Type B pancreatic cell (in vitro differentiated cells): ENCODE measurements at regions not wholly inside any gene's neighbourhood (a gene's known extent, or its start where the extent isn't known, plus 50 kb on each side); places are given as distances from the start of the nearest gene placed in this dataset.
A peak's percentile ranks its signal among the peaks of the same experiment; 100 is the strongest.

Source experiments
- DNase-seq: peaks from one replicate; pipeline ENCODE4 v3.0.0; 2021; ENCODE audit warnings: mixed read lengths; ENCODE audit not compliant: unreplicated experiment; ENCODE audit errors: extremely low spot score
- H3K27ac Mint-ChIP-seq: 2 replicates; pipeline ENCODE4 v1.8.0; 2021; ENCODE audit warnings: mild to moderate bottlenecking, mixed read lengths
- H3K27me3 Mint-ChIP-seq: 2 replicates; pipeline ENCODE4 v1.8.0; 2021; ENCODE audit warnings: mixed read lengths
- H3K36me3 Mint-ChIP-seq: 2 replicates; pipeline ENCODE4 v1.8.0; 2021; ENCODE audit warnings: mixed read lengths
- H3K4me1 Mint-ChIP-seq: one replicate; pipeline ENCODE4 v1.8.0; 2021; ENCODE audit warnings: mixed read lengths; ENCODE audit not compliant: unreplicated experiment
- H3K4me3 Mint-ChIP-seq: 2 replicates; pipeline ENCODE4 v1.8.0; 2021; ENCODE audit warnings: mild to moderate bottlenecking, mixed read lengths
- H3K9me3 Mint-ChIP-seq: 2 replicates; pipeline ENCODE4 v1.8.0; 2021; ENCODE audit warnings: mixed read lengths
- CTCF ChIP-seq: fragments of 200-600 bp; sonication (generic); conservative IDR thresholded peaks from 2 replicates; pipeline ENCODE4 v1.5.0; 2021; ENCODE audit warnings: antibody characterized with exemption, mild to moderate bottlenecking

DNA sequence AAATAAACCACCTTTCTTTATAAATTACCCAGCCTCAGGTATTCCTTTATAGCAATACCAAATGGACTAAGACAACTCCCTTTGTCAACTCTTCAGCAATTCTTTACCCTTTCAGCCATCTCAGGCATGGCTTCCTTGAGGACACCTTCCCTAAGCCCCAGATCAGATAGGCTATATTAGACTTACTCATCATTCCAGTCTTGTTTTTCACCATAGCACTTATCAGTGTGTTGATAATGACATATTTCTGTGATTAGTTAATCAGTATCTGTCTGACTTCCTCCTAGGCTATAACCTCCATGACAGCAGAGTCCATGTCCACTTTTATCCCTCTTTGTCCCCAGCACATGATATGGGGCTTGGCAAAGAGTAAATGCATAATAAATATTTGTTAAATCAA, 238.1 kb downstream of the ACTL7B start:
- peaks cover 26% of the 10 kb centered on the region for H3K27me3 Mint-ChIP-seq
- H3K36me3 Mint-ChIP-seq = no peaks in the 10 kb centered on the region
- no peak overlapping the region for H3K4me3 Mint-ChIP-seq
- DNase-seq = no peak
- no peak for TF ChIP-seq CTCF
- H3K4me1 Mint-ChIP-seq = no peaks in the 10 kb centered on the region
- peak overlapping the region; percentile 25 for H3K27ac Mint-ChIP-seq
- H3K9me3 Mint-ChIP-seq = peaks cover 8% of the 10 kb centered on the region

GRCh38 chr9:108615152-108615551, 240.6 kb downstream of the ACTL7B start:
- Mint-ChIP-seq H3K36me3 (no peaks in the 10 kb centered on the region), H3K27me3 (peaks cover 22% of the 10 kb centered on the region), H3K4me1 (no peaks in the 10 kb centered on the region), H3K4me3 (no peak overlapping the region), H3K9me3 (peaks cover 8% of the 10 kb centered on the region), H3K27ac (no peak overlapping the region)
- no peak for TF ChIP-seq CTCF
- DNase-seq = no peak

DNA sequence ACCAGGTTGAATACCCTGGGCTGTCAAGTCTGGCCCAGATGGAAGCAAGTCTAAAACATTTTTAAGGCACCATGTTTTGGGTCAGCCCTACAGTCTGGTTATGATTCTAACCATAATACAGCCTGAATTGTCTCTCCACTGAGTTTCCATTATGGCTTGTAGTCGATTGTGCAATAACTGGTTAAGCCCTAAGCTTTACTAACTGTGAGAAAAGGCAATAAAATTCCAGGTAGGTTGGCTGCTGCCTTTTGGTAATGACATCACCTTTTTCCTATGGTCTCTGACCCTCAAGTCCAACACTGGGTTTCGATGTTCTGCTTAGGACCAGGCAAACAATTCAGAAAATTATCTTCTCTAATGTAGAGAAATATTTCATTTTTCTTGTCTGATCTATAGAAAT, 243.3 kb downstream of the ACTL7B start:
- no peak for DNase-seq
- TF ChIP-seq CTCF = no peak

DNA sequence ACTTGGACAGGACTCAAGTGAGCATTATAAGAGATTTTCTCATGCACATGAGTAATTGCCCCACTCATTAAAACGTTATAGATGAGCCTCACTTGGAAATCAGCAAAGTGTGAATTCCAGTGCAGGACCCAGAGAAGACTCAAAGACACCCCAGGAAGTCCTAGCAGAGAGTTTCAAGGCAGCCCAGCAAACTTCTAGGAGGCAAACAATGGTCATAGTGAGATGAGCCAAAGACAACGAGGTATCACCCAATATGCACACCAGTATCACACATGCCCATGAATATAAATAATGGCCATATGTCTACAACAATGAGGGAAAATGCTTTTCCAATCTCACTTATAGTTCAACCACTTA, 245.9 kb downstream of the ACTL7B start:
- peaks cover 12% of the 10 kb centered on the region for H3K27me3 Mint-ChIP-seq
- H3K9me3 Mint-ChIP-seq = no peaks in the 10 kb centered on the region
- no peak overlapping the region for H3K4me3 Mint-ChIP-seq
- no peaks in the 10 kb centered on the region for H3K36me3 Mint-ChIP-seq
- H3K27ac Mint-ChIP-seq = no peak overlapping the region
- DNase-seq = no peak
- TF ChIP-seq CTCF = no peak
- no peaks in the 10 kb centered on the region for H3K4me1 Mint-ChIP-seq

More for the DNA sequence above, 243.3 kb downstream of the ACTL7B start:
- Mint-ChIP-seq H3K27me3 (peaks cover 23% of the 10 kb centered on the region), H3K4me3 (no peak overlapping the region), H3K36me3 (no peaks in the 10 kb centered on the region), H3K4me1 (no peaks in the 10 kb centered on the region), H3K27ac (no peak overlapping the region), H3K9me3 (peaks cover 5% of the 10 kb centered on the region)

DNA sequence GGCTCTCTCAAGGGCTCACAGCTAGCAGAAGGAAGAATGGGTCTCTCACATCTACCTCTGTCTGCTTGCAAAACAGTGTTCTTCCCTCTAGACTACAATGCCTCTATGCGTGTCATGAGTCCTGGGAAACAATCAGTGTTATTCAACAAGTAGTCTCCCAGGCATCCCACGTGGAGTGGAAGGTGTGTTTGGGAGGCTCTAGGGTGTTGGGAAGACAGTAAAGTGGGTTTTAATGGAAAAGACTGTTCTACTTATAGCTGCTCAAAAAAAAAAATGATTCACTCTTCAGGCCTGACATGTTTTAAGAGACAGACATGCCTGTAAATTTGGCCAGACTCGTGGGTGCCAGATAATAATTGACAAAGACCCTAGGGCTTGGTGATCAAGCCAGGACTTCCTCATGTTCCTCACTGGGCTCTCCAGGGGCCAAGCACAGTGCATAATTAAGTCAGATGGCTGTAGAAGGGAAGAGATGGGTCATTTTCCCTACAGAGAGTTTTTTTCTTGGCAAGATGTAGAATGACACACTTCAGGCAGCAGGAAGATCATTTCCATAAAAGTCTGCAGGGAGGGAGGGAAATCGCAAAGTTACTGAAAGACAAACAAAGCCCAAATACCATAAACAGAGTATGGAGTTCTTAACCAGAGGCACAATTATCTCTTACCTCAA, 246.4 kb downstream of the ACTL7B start:
- Mint-ChIP-seq H3K9me3 (no peaks in the 10 kb centered on the region), H3K36me3 (no peaks in the 10 kb centered on the region), H3K27ac (no peak overlapping the region), H3K4me3 (no peak overlapping the region), H3K4me1 (no peaks in the 10 kb centered on the region), H3K27me3 (peaks cover 10% of the 10 kb centered on the region)
- no peak for DNase-seq
- TF ChIP-seq CTCF = no peak

DNA sequence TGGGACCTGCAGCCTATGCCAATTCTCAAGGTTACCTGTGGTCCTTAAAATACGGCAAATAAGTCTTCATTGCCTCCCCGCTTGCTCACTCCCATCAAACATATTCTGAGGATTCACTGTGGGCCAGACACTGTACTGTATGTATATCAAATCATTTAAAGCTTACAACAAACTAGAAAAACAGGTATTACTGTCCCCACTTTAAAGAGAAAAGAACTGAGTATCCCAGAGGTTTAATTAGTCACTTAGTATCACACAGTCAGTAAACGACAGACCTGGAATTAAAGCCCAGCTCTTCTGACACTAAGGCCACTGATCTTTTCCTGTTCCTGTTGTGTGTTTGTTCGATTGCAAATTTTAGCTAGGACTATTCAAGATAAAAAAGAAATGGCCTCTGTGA, 248.2 kb downstream of the ACTL7B start:
- DNase-seq = no peak
- H3K36me3 Mint-ChIP-seq = no peaks in the 10 kb centered on the region
- H3K9me3 Mint-ChIP-seq = no peaks in the 10 kb centered on the region
- peaks cover 15% of the 10 kb centered on the region for H3K27me3 Mint-ChIP-seq
- H3K27ac Mint-ChIP-seq = no peak overlapping the region
- H3K4me1 Mint-ChIP-seq = no peaks in the 10 kb centered on the region
- H3K4me3 Mint-ChIP-seq = no peak overlapping the region
- no peak for TF ChIP-seq CTCF
